ENCODE measurements at regions not wholly inside any gene's neighbourhood (a gene's known extent, or its start where the extent isn't known, plus 50 kb on each side); places are given as distances from the start of the nearest gene placed in this dataset.
"Not testable (repeated sequence)": the region's sequence is repeated elsewhere in the genome, so short reads cannot be mapped to it uniquely, and the experiment has no call there.

GRCh38 chr10:71106151-71106550, 106.2 kb upstream of the UNC5B start:
- not testable (repeated sequence) for TF ChIP-seq CTCF, POLR2A (IDR thresholded peaks at IDR 0.05)

All from right lobe of liver (tissue), 4 donors.